ENCODE measurements at regions not wholly inside any gene's neighbourhood (a gene's known extent, or its start where the extent isn't known, plus 50 kb on each side); places are given as distances from the start of the nearest gene placed in this dataset.
"Not testable (repeated sequence)": the region's sequence is repeated elsewhere in the genome, so short reads cannot be mapped to it uniquely, and the experiment has no call there.

DNA sequence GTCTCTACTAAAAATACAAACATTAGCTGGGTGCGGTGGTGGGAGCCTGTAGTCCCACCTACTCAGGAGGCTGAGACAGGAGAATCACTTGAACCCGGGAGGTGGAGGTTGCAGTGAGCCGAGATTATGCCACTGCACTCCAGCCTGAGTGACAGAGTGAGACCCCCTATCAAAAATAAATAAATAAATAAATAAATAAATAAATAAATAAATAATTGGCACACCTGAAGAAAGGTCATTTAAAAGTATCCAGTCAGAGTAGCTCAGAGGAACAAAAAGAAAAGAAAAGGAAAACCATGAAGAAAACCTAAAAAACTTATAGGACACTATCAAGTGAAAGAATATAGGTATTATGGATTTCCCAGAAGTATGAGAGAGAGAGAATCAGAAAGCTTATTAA lies 330.1 kb upstream of the AR start:
- H3K4me3 ChIP-seq (ENCODE audit: low read depth, low read length); H3K36me3 ChIP-seq (ENCODE audit: control insufficient read depth, insufficient read depth, low read length); H3K4me1 ChIP-seq (ENCODE audit: control insufficient read depth, insufficient read depth, low read length); H3K9ac ChIP-seq (ENCODE audit: low read length); H3K9me3 ChIP-seq (ENCODE audit: control insufficient read depth, insufficient read depth, low read depth, low read length); H3K27me3 ChIP-seq (ENCODE audit: control insufficient read depth, insufficient read depth, low read length); H3K27ac ChIP-seq (ENCODE audit: low read depth, low read length): not testable (repeated sequence)

GRCh38 chrX:67207912-67208311 lies 335.9 kb upstream of the AR start:
- no peak overlapping the region for H3K9ac ChIP-seq (ENCODE audit: low read length)

GRCh38 chrX:67159437-67159836 lies 384.4 kb upstream of the AR start:
- Histone ChIP-seq H3K4me1 (ENCODE audit: control insufficient read depth, insufficient read depth, low read length) (no peaks in the 10 kb centered on the region), H3K9me3 (ENCODE audit: control insufficient read depth, insufficient read depth, low read depth, low read length) (peaks cover 34% of the 10 kb centered on the region), H3K4me3 (ENCODE audit: low read depth, low read length) (no peak overlapping the region), H3K36me3 (ENCODE audit: control insufficient read depth, insufficient read depth, low read length) (no peaks in the 10 kb centered on the region), H3K27me3 (ENCODE audit: control insufficient read depth, insufficient read depth, low read length) (no peaks in the 10 kb centered on the region), H3K9ac (ENCODE audit: low read length) (no peak overlapping the region), H3K27ac (ENCODE audit: low read depth, low read length) (no peak overlapping the region)

More at GRCh38 chrX:67207912-67208311, 335.9 kb upstream of the AR start:
- no peak overlapping the region for H3K27ac ChIP-seq (ENCODE audit: low read depth, low read length)
- H3K9me3 ChIP-seq (ENCODE audit: control insufficient read depth, insufficient read depth, low read depth, low read length): peaks cover 7% of the 10 kb centered on the region
- peaks cover 4% of the 10 kb centered on the region; the same call in 1 of the 2 replicates for H3K4me1 ChIP-seq (ENCODE audit: control insufficient read depth, insufficient read depth, low read length)
- H3K36me3 ChIP-seq (ENCODE audit: control insufficient read depth, insufficient read depth, low read length): no peaks in the 10 kb centered on the region
- no peak overlapping the region for H3K4me3 ChIP-seq (ENCODE audit: low read depth, low read length)
- no peaks in the 10 kb centered on the region for H3K27me3 ChIP-seq (ENCODE audit: control insufficient read depth, insufficient read depth, low read length)

DNA sequence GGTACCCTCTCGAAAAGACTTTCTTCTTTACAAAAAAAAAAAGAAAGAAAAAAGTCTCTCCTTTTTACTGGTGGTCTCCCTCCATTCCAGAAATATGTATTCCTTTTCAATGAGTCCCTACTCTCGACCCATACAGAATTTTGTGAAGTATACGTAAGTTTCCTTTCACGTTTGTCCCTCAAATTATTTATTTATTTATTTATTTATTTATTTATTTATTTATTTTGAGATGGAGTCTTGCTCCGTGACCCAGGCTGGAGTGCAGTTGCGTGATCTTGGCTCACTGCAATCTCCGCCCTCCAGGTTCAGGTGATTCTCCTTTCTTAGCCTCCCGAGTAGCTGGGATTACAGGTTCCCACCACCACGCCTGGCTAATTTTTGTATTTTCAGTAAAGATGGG lies 429.2 kb upstream of the AR start:
- Histone ChIP-seq H3K9me3 (ENCODE audit: control insufficient read depth, insufficient read depth, low read depth, low read length) (peaks cover 9% of the 10 kb centered on the region; the same call in 1 of the 2 replicates), H3K4me3 (ENCODE audit: low read depth, low read length) (no peak overlapping the region), H3K27ac (ENCODE audit: low read depth, low read length) (no peak overlapping the region), H3K9ac (ENCODE audit: low read length) (no peak overlapping the region), H3K36me3 (ENCODE audit: control insufficient read depth, insufficient read depth, low read length) (no peaks in the 10 kb centered on the region), H3K27me3 (ENCODE audit: control insufficient read depth, insufficient read depth, low read length) (no peaks in the 10 kb centered on the region), H3K4me1 (ENCODE audit: control insufficient read depth, insufficient read depth, low read length) (no peaks in the 10 kb centered on the region)

- peaks cover 9% of the 10 kb centered on the region; the same call in 1 of the 2 replicates for H3K9me3 ChIP-seq (ENCODE audit: control insufficient read depth, insufficient read depth, low read depth, low read length)
- H3K4me3 ChIP-seq (ENCODE audit: low read depth, low read length): no peak overlapping the region
- no peak overlapping the region for H3K27ac ChIP-seq (ENCODE audit: low read depth, low read length)
- no peaks in the 10 kb centered on the region for H3K36me3 ChIP-seq (ENCODE audit: control insufficient read depth, insufficient read depth, low read length)
- no peaks in the 10 kb centered on the region for H3K27me3 ChIP-seq (ENCODE audit: control insufficient read depth, insufficient read depth, low read length)
- no peak overlapping the region for H3K9ac ChIP-seq (ENCODE audit: low read length)
- H3K4me1 ChIP-seq (ENCODE audit: control insufficient read depth, insufficient read depth, low read length): no peaks in the 10 kb centered on the region
These were observed 438.1 kb upstream of the AR start for GRCh38 chrX:67105758-67106116.

DNA sequence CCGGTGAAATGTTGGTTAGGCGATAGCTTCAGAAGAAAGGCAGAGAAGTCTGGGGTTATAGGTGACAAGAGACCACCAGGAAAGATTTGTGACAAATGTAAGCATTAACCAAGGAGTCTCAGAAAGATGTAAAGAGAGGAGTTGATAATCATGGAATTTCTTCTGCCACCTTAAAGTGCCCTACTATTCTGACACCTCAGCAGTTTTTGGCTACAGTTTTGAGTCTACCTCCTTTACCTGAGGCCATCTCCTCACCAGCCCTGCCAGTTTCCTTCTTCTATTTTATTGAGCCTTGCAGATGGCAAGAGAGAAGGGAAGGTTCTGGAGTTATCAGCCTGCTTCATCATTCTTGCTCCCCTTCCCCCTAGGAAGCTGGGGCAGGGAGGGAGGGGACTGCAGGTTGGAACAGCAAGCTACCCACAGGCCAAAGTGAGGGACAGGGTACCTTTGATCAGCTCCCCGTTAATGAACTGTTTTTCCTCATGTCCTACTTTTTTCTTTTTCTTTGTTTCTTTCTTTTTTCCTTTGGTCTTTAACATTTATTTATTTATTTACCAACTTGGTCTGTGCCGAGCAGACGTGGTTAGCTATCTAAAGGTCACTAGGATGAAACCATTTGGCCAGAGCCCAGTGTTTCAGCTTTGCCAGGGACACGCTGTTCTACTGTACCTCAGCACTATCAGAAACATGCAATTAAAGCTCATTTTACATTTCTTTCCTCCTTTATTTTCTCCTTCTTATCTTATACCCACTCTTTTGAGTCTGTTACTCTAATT lies 438.7 kb upstream of the AR start:
- no peak overlapping the region for H3K4me3 ChIP-seq (ENCODE audit: low read depth, low read length)
- H3K9ac ChIP-seq (ENCODE audit: low read length): no peak overlapping the region
- no peaks in the 10 kb centered on the region for H3K4me1 ChIP-seq (ENCODE audit: control insufficient read depth, insufficient read depth, low read length)
- H3K9me3 ChIP-seq (ENCODE audit: control insufficient read depth, insufficient read depth, low read depth, low read length): peaks cover 8% of the 10 kb centered on the region; the same call in 1 of the 2 replicates
- H3K27ac ChIP-seq (ENCODE audit: low read depth, low read length): no peak overlapping the region
- H3K27me3 ChIP-seq (ENCODE audit: control insufficient read depth, insufficient read depth, low read length): no peaks in the 10 kb centered on the region
- no peaks in the 10 kb centered on the region for H3K36me3 ChIP-seq (ENCODE audit: control insufficient read depth, insufficient read depth, low read length)

DNA sequence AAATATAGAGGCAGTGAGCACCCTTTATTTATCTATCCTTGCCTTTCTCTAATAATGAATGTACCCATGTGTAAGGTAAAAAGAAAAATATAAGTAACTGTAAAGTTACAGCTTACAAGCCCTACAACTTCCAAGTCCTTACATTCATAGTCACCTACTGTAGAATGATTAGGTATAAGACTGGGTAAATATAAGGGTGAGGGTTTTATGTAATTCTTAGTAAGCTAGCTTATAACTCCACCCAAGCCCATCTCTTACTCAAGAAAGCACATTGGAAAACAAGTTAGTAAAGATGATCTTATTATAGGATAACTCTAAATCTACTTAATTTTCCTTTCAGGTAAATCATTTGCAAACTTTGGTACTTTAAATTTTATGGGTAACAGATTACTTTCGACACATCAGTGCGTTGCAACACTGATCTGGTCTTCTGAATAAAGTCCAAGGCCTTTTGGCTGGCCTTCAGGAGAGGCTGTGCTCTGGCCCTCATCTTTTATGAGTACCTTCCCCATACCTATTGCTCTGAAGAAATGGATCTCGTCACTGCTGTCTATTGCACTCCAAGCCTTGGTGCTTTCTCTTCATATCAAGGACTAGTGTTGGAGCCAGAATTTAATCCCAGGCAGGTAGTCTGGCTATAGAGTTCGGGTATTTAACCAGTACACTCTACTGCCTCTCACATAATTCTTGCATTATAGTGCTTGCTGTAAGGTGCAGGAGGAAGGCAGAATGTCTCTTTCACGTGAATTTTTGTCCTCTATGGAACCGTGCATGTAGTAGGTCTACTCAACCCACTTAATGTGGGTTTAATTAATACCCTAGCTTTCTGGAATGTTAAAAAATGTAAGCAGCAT lies 443.6 kb upstream of the AR start:
- no peaks in the 10 kb centered on the region for H3K27me3 ChIP-seq (ENCODE audit: control insufficient read depth, insufficient read depth, low read length)
- H3K4me3 ChIP-seq (ENCODE audit: low read depth, low read length): no peak overlapping the region
- H3K27ac ChIP-seq (ENCODE audit: low read depth, low read length): no peak overlapping the region
- H3K9me3 ChIP-seq (ENCODE audit: control insufficient read depth, insufficient read depth, low read depth, low read length): peaks cover 7% of the 10 kb centered on the region; the same call in 1 of the 2 replicates
- no peaks in the 10 kb centered on the region for H3K4me1 ChIP-seq (ENCODE audit: control insufficient read depth, insufficient read depth, low read length)
- H3K36me3 ChIP-seq (ENCODE audit: control insufficient read depth, insufficient read depth, low read length): no peaks in the 10 kb centered on the region
- no peak overlapping the region for H3K9ac ChIP-seq (ENCODE audit: low read length)

GRCh38 chrX:67094061-67094460 lies 449.8 kb upstream of the AR start:
- H3K9ac ChIP-seq (ENCODE audit: low read length): peak overlapping the region; percentile 45
- no peaks in the 10 kb centered on the region for H3K36me3 ChIP-seq (ENCODE audit: control insufficient read depth, insufficient read depth, low read length)
- H3K9me3 ChIP-seq (ENCODE audit: control insufficient read depth, insufficient read depth, low read depth, low read length): peaks cover 8% of the 10 kb centered on the region; the same call in 1 of the 2 replicates
- H3K27ac ChIP-seq (ENCODE audit: low read depth, low read length): peak overlapping the region; percentile 88
- no peaks in the 10 kb centered on the region for H3K27me3 ChIP-seq (ENCODE audit: control insufficient read depth, insufficient read depth, low read length)
- H3K4me1 ChIP-seq (ENCODE audit: control insufficient read depth, insufficient read depth, low read length): peaks cover 15% of the 10 kb centered on the region
- peak overlapping the region; percentile 25; the same call in 1 of the 2 replicates for H3K4me3 ChIP-seq (ENCODE audit: low read depth, low read length)

GRCh38 chrX:67050760-67051159 lies 411.9 kb upstream of the EDA2R start:
- Histone ChIP-seq H3K27me3 (ENCODE audit: control insufficient read depth, insufficient read depth, low read length) (no peaks in the 10 kb centered on the region), H3K9ac (ENCODE audit: low read length) (no peak overlapping the region), H3K27ac (ENCODE audit: low read depth, low read length) (no peak overlapping the region), H3K9me3 (ENCODE audit: control insufficient read depth, insufficient read depth, low read depth, low read length) (no peaks in the 10 kb centered on the region), H3K36me3 (ENCODE audit: control insufficient read depth, insufficient read depth, low read length) (no peaks in the 10 kb centered on the region), H3K4me3 (ENCODE audit: low read depth, low read length) (no peak overlapping the region), H3K4me1 (ENCODE audit: control insufficient read depth, insufficient read depth, low read length) (no peaks in the 10 kb centered on the region)

GRCh38 chrX:67044866-67045265 lies 406.0 kb upstream of the EDA2R start:
- Histone ChIP-seq H3K9me3 (ENCODE audit: control insufficient read depth, insufficient read depth, low read depth, low read length) (no peaks in the 10 kb centered on the region; the same call in 1 of the 2 replicates), H3K36me3 (ENCODE audit: control insufficient read depth, insufficient read depth, low read length) (no peaks in the 10 kb centered on the region), H3K27me3 (ENCODE audit: control insufficient read depth, insufficient read depth, low read length) (no peaks in the 10 kb centered on the region), H3K27ac (ENCODE audit: low read depth, low read length) (no peak overlapping the region), H3K9ac (ENCODE audit: low read length) (no peak overlapping the region), H3K4me3 (ENCODE audit: low read depth, low read length) (no peak overlapping the region), H3K4me1 (ENCODE audit: control insufficient read depth, insufficient read depth, low read length) (no peaks in the 10 kb centered on the region)

All from HUES6 (cell line).